Activated naive CD4-positive, alpha-beta T cell treated with anti-CD3 and anti-CD28 coated beads, Interleukin-2, amount 10 ng/mL, durations not matched to agents 7 days and 5 days (primary cell): ENCODE measurements at regions not wholly inside any gene's neighbourhood (a gene's known extent, or its start where the extent isn't known, plus 50 kb on each side); places are given as distances from the start of the nearest gene placed in this dataset.
"Not testable (repeated sequence)": the region's sequence is repeated elsewhere in the genome, so short reads cannot be mapped to it uniquely, and the experiment has no call there.

Experiments
- CTCF ChIA-PET: fragments of 350-600 bp; sonication (Branson Sonifier 250); formaldehyde crosslinking; loops from one replicate; lab custom pipeline; 2021; ENCODE audit warnings: antibody characterized with exemption; lab: Charles Lee
- DNase-seq: peaks from one replicate; pipeline ENCODE4 v3.0.0-alpha.2; 2020
- H3K27ac Mint-ChIP-seq: one replicate; pipeline ENCODE4 v1.8.0; 2021; ENCODE audit warnings: mild to moderate bottlenecking, moderate library complexity, mixed read lengths
- H3K27me3 Mint-ChIP-seq: one replicate; pipeline ENCODE4 v1.8.0; 2021; ENCODE audit warnings: mild to moderate bottlenecking, mixed read lengths
- H3K36me3 Mint-ChIP-seq: one replicate; pipeline ENCODE4 v1.8.0; 2021; ENCODE audit warnings: mixed read lengths
- H3K4me1 Mint-ChIP-seq: one replicate; pipeline ENCODE4 v1.8.0; 2021; ENCODE audit warnings: mixed read lengths
- H3K4me3 Mint-ChIP-seq: one replicate; pipeline ENCODE4 v1.8.0; 2021; ENCODE audit warnings: mild to moderate bottlenecking, moderate library complexity, mixed read lengths
- H3K9me3 Mint-ChIP-seq: one replicate; pipeline ENCODE4 v1.8.0; 2021; ENCODE audit warnings: mixed read lengths

- peaks cover 22% of the 10 kb centered on the region for H3K9me3 Mint-ChIP-seq
- CTCF ChIA-PET = no interaction called here
Observed at GRCh38 chr6:78132671-78133410, 480.0 kb downstream of the MEI4 start.

DNA sequence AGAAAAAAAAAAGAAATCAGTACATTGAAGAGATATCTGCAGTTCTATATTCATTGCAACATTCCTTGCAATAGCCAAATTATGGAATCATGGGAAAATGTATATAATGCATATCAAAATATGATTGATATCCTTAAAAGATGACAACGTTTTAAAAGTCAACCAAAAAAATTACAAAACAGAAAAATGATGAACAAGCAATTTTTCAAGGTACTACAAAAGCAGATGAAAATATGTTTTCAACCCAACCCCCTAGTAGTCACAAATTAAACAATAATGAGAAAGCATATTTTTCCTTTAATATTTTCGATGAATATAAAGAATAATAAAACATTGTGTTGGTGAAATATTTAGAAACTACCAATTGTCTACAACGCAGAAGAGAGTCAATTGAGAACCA lies 497.6 kb downstream of the MEI4 start:
- no peaks in the 10 kb centered on the region for H3K36me3 Mint-ChIP-seq
- H3K9me3 Mint-ChIP-seq = peaks cover 2% of the 10 kb centered on the region
- CTCF ChIA-PET = no interaction called here
- H3K27me3 Mint-ChIP-seq = no peaks in the 10 kb centered on the region
- no peak overlapping the region for H3K27ac Mint-ChIP-seq
- H3K4me3 Mint-ChIP-seq = no peak overlapping the region
- no peak for DNase-seq
- no peaks in the 10 kb centered on the region for H3K4me1 Mint-ChIP-seq

More at GRCh38 chr6:78132671-78133410, 480.0 kb downstream of the MEI4 start:
- H3K27me3 Mint-ChIP-seq = no peaks in the 10 kb centered on the region
- no peaks in the 10 kb centered on the region for H3K36me3 Mint-ChIP-seq
- no peak overlapping the region for H3K27ac Mint-ChIP-seq
- no peaks in the 10 kb centered on the region for H3K4me1 Mint-ChIP-seq
- no peak for DNase-seq
- no peak overlapping the region for H3K4me3 Mint-ChIP-seq

DNA sequence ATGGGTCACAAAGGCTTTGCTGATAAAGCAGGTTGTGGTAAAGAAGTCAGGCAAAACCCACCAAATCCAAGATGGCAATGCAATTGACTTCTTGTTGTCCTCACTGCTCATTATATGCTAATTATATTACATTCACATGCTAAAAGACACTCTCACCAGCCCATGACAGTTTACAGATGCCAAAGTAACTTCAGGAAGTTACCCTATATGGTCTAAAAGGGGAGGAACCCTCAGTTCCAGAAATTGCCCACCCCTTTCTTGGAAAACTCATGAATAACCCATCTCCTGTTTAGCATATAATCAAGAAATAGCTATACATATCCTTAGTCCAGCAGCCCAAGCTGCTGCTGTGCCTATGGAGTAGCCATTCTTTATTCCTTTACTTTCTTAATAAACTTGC lies 501.1 kb downstream of the MEI4 start:
- DNase-seq = no peak
- no peaks in the 10 kb centered on the region for H3K36me3 Mint-ChIP-seq
- H3K4me3 Mint-ChIP-seq = no peak overlapping the region

DNA sequence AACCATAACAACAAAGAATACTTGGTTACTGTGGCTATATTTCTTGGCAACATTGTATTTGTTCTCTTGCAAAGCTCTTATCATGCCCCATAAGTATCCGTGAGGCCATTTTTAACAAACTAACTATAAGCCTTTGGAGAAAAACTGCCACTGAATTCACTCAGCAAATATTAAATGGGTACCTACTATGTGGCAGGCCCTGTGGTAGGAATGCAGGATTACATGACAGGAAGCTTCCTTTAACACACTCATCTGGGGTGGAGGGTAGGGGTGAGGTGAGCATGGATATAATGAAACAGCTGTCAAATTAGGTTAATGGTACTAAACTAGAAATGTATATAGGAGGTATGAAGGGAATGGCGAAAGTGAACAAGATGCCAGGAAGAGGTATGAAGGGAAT lies 504.8 kb downstream of the MEI4 start:
- H3K4me1 Mint-ChIP-seq = no peaks in the 10 kb centered on the region
- CTCF ChIA-PET = no interaction called here
- no peak overlapping the region for H3K27ac Mint-ChIP-seq

More for the DNA sequence above, 501.1 kb downstream of the MEI4 start:
- CTCF ChIA-PET = no interaction called here
- Mint-ChIP-seq H3K9me3 (no peaks in the 10 kb centered on the region), H3K27me3 (no peaks in the 10 kb centered on the region), H3K4me1 (no peaks in the 10 kb centered on the region), H3K27ac (no peak overlapping the region)

GRCh38 chr6:78188891-78189290 lies 536.1 kb downstream of the MEI4 start:
- CTCF ChIA-PET = no interaction called here
- Mint-ChIP-seq H3K4me3 (no peak overlapping the region), H3K27me3 (no peaks in the 10 kb centered on the region), H3K9me3 (peaks cover 16% of the 10 kb centered on the region), H3K36me3 (no peaks in the 10 kb centered on the region), H3K4me1 (no peaks in the 10 kb centered on the region), H3K27ac (no peak overlapping the region)
- no peak for DNase-seq

More for the DNA sequence above, 504.8 kb downstream of the MEI4 start:
- Mint-ChIP-seq H3K9me3 (no peaks in the 10 kb centered on the region), H3K36me3 (no peaks in the 10 kb centered on the region), H3K27me3 (no peaks in the 10 kb centered on the region), H3K4me3 (no peak overlapping the region)
- no peak for DNase-seq

DNA sequence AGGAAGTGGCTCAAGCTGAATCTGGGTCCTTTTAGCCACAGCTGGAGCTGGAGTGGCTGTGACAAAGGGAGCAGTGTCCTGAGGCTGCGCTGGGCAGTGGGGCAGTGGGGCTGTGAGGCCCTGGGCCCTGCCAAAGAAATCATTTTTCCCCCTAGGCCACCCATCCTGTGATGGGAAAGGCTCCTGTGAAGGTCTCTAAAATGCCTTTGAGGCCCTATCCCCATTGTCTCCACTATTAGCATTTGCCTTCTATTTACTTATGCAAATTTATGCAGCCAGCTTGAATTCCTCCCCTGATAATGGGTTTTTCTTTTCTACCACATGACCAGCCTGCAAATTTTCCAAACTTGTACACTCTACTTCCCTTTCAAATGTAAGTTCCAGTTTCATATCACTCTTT lies 539.2 kb downstream of the MEI4 start:
- peaks cover 16% of the 10 kb centered on the region for H3K9me3 Mint-ChIP-seq
- H3K27me3 Mint-ChIP-seq = no peaks in the 10 kb centered on the region
- no peak overlapping the region for H3K27ac Mint-ChIP-seq
- no peak for DNase-seq
- no peaks in the 10 kb centered on the region for H3K36me3 Mint-ChIP-seq
- no peaks in the 10 kb centered on the region for H3K4me1 Mint-ChIP-seq
- CTCF ChIA-PET = no interaction called here
- H3K4me3 Mint-ChIP-seq = no peak overlapping the region

DNA sequence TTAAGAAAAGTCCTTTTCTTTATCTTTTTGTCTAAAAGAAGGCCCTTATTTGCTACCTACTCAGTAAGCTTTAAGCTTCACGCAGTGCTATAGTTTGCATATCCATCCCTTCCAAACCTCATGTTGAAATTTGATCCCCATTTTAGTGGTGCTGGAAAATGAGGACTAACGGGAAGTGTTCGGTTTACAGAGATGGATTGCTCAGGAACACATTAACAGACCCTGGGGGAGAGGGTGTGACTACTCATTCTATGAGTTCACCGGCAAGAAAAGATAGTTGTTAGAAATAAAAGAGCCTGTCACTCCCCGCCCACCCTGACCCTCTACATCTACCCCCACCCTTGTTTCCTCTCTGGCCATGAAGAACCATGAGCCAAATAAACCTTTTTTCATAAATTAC lies 546.2 kb downstream of the MEI4 start:
- DNase-seq = no peak
- Mint-ChIP-seq H3K4me3 (no peak overlapping the region), H3K9me3 (no peaks in the 10 kb centered on the region), H3K36me3 (no peaks in the 10 kb centered on the region), H3K4me1 (no peaks in the 10 kb centered on the region), H3K27me3 (no peaks in the 10 kb centered on the region), H3K27ac (no peak overlapping the region)
- CTCF ChIA-PET = no interaction called here

DNA sequence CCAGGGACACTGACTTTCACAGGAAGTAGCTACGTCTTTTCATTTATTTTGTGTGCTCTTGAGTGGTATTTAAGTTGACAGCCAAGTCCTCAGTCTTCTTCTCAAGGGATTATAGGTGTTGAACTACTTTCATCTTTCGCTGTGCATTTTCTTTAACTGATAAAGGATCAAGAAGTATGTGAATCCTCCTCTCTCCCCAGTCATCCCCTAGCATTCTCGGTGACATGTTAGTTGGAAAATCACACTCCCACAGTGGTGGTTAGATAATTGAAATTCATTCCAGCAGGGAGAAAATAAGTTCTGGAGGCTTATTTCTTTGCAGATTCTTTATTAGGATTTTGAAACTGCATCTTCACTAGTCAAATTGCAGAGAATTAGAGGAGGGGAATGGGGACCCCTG lies 569.4 kb downstream of the MEI4 start:
- CTCF ChIA-PET = no interaction called here
- H3K4me1 Mint-ChIP-seq = no peaks in the 10 kb centered on the region

GRCh38 chr6:78231002-78231401 lies 578.2 kb downstream of the MEI4 start:
- Mint-ChIP-seq H3K36me3 (no peaks in the 10 kb centered on the region), H3K4me3 (no peak overlapping the region), H3K9me3 (peaks cover 14% of the 10 kb centered on the region), H3K27me3 (no peaks in the 10 kb centered on the region), H3K27ac (no peak overlapping the region), H3K4me1 (no peaks in the 10 kb centered on the region)
- CTCF ChIA-PET = no interaction called here
- no peak for DNase-seq

More for the DNA sequence above, 569.4 kb downstream of the MEI4 start:
- DNase-seq = no peak
- Mint-ChIP-seq H3K27me3 (no peaks in the 10 kb centered on the region), H3K27ac (no peak overlapping the region), H3K36me3 (no peaks in the 10 kb centered on the region), H3K4me3 (no peak overlapping the region), H3K9me3 (peaks cover 3% of the 10 kb centered on the region)

- H3K4me1 Mint-ChIP-seq = no peaks in the 10 kb centered on the region
- H3K9me3 Mint-ChIP-seq = peaks cover 7% of the 10 kb centered on the region
- H3K27ac Mint-ChIP-seq = no peak overlapping the region
- no peaks in the 10 kb centered on the region for H3K27me3 Mint-ChIP-seq
- no peak for DNase-seq
- H3K4me3 Mint-ChIP-seq = no peak overlapping the region
- CTCF ChIA-PET = no interaction called here
- H3K36me3 Mint-ChIP-seq = no peaks in the 10 kb centered on the region
Observed at GRCh38 chr6:78243519-78243918, 590.7 kb downstream of the MEI4 start.

- H3K4me3 Mint-ChIP-seq = no peak overlapping the region
- H3K27ac Mint-ChIP-seq = no peak overlapping the region
- H3K4me1 Mint-ChIP-seq = no peaks in the 10 kb centered on the region
- H3K27me3 Mint-ChIP-seq = no peaks in the 10 kb centered on the region
- no peaks in the 10 kb centered on the region for H3K36me3 Mint-ChIP-seq
- H3K9me3 Mint-ChIP-seq = no peaks in the 10 kb centered on the region
- CTCF ChIA-PET = no interaction called here
- DNase-seq = no peak
Observed at GRCh38 chr6:78251931-78252330, 599.1 kb downstream of the MEI4 start.

DNA sequence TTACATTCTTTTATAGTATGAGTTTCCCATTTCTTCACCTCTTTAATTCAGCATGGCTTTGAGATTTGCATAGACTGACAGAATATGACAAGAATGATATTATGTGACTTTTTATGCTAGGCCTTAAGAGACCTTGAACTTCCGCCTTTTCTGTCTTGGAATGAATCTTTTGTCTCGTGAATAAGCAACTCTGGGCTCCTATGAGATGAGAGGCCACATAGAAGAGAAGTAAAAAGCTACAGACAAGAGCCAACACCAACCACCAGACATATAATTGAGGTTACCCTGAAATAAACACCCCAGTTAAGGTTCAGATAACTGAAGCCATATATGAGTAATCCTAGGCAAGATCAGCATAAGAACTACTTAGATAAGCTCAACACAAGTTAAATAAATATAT lies 600.8 kb downstream of the MEI4 start:
- no peak overlapping the region for H3K27ac Mint-ChIP-seq
- no peaks in the 10 kb centered on the region for H3K36me3 Mint-ChIP-seq
- H3K4me3 Mint-ChIP-seq = no peak overlapping the region
- H3K4me1 Mint-ChIP-seq = no peaks in the 10 kb centered on the region
- no peaks in the 10 kb centered on the region for H3K9me3 Mint-ChIP-seq
- no peaks in the 10 kb centered on the region for H3K27me3 Mint-ChIP-seq
- no peak for DNase-seq
- CTCF ChIA-PET = no interaction called here

DNA sequence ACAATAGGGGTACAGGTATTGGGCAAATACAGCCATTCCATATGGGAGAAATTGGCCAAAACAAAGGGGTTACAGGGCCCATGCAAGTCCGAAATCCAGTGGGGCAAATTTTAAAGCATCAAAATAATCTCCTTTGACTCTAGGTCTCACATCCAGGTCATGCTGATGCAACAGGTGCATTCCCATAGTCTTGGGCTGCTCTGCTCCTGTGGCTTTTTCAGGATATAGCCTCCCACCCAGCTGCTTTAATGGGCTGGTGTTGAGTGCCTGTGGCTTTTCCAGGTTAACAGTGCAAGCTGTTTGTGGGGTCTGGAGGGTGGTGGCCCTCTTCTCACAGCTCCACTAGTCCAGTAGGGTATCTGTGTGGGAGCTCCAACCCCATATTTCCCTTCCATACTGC lies 607.1 kb downstream of the MEI4 start:
- no peak for DNase-seq
- no peaks in the 10 kb centered on the region for H3K27me3 Mint-ChIP-seq
- H3K4me3 Mint-ChIP-seq = no peak overlapping the region
- CTCF ChIA-PET = no interaction called here
- no peak overlapping the region for H3K27ac Mint-ChIP-seq
- H3K4me1 Mint-ChIP-seq = no peaks in the 10 kb centered on the region
- no peaks in the 10 kb centered on the region for H3K36me3 Mint-ChIP-seq
- no peaks in the 10 kb centered on the region for H3K9me3 Mint-ChIP-seq

DNA sequence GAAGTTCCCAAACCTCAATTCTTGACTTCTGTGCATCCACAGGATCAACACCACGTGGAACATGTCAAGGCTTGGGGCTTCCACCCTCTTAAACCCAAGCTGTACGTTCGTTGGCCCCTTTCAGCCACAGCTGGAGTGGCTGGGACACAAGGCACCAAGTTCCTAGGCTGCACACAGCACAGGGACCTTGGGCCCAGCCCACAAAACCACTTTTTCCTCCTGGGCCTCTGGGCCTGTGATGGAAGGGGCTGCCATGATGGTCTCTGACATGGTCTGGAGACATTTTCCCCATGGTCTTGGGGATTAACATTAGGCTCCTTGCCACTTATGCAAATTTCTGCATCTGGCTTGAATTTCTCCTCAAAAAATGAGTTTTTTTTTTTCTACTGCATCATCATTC lies 606.9 kb upstream of the IRAK1BP1 start:
- H3K36me3 Mint-ChIP-seq, H3K4me1 Mint-ChIP-seq, CTCF ChIA-PET, H3K4me3 Mint-ChIP-seq, DNase-seq, H3K27ac Mint-ChIP-seq, H3K9me3 Mint-ChIP-seq, H3K27me3 Mint-ChIP-seq: not testable (repeated sequence)

GRCh38 chr6:78268591-78269452 lies 598.5 kb upstream of the IRAK1BP1 start:
- Mint-ChIP-seq H3K9me3 (no peaks in the 10 kb centered on the region), H3K27me3 (no peaks in the 10 kb centered on the region), H3K36me3 (no peaks in the 10 kb centered on the region), H3K4me3 (no peak overlapping the region), H3K4me1 (no peaks in the 10 kb centered on the region), H3K27ac (no peak overlapping the region)
- DNase-seq = no peak
- CTCF ChIA-PET = no interaction called here
